GM10266 (cell line): ENCODE measurements at regions not wholly inside any gene's neighbourhood (a gene's known extent, or its start where the extent isn't known, plus 50 kb on each side); places are given as distances from the start of the nearest gene placed in this dataset.

Experiments
- DNase-seq: peaks from one replicate; pipeline ENCODE4 v3.0.0; 2012; ENCODE audit errors: extremely low spot score
- TF ChIP-seq, protein P1 (sequence below): IDR thresholded peaks from 2 replicates; pipeline ENCODE4 v1.5.1; 2012; ENCODE audit warnings: mild to moderate bottlenecking, low read depth; ENCODE audit not compliant: control insufficient read depth, insufficient read depth; ENCODE audit errors: missing control alignments

DNA sequence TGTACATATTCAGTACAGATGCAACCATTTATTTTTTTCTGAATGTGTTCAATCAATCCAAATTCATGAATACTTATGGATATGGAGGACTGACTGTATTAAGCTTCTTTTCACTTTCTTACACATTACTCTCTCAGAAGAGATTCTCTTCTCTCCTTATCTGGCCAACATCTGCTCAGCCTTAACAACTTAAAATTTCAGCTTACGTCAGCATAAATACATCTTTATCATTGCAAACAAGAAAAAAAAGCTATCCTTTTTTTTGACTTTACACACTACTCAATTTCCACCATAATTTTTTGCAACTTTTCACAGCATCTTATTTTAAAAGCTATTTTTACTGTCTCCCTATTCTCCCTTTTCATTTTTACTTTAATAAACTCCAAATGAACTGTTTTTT is 80.9 kb upstream of the POT1 start:
- DNase-seq, result no peak
- TF ChIP-seq, protein P1, sequence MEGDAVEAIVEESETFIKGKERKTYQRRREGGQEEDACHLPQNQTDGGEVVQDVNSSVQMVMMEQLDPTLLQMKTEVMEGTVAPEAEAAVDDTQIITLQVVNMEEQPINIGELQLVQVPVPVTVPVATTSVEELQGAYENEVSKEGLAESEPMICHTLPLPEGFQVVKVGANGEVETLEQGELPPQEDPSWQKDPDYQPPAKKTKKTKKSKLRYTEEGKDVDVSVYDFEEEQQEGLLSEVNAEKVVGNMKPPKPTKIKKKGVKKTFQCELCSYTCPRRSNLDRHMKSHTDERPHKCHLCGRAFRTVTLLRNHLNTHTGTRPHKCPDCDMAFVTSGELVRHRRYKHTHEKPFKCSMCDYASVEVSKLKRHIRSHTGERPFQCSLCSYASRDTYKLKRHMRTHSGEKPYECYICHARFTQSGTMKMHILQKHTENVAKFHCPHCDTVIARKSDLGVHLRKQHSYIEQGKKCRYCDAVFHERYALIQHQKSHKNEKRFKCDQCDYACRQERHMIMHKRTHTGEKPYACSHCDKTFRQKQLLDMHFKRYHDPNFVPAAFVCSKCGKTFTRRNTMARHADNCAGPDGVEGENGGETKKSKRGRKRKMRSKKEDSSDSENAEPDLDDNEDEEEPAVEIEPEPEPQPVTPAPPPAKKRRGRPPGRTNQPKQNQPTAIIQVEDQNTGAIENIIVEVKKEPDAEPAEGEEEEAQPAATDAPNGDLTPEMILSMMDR, result no peak

DNA sequence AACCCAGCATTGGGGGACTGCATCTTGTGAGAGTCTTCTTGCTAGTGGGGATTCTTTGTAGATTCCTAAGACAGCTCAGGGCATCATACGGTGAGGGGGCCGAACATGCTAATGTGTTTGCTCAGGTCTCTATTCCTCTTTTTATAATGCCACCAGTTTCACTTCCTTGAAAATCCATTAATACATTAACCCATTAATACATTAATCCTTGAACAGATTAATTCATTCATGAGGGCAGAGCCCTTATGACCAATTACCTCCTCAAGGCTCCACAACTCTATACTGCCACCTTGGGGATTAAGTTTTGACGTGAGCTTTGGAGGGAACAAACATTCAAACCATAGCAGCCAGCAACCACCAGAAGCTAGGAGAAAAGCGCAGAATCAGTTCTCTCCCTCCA is 67.2 kb upstream of the POT1 start:
- TF ChIP-seq, protein P1, result peak; percentile 33

DNA sequence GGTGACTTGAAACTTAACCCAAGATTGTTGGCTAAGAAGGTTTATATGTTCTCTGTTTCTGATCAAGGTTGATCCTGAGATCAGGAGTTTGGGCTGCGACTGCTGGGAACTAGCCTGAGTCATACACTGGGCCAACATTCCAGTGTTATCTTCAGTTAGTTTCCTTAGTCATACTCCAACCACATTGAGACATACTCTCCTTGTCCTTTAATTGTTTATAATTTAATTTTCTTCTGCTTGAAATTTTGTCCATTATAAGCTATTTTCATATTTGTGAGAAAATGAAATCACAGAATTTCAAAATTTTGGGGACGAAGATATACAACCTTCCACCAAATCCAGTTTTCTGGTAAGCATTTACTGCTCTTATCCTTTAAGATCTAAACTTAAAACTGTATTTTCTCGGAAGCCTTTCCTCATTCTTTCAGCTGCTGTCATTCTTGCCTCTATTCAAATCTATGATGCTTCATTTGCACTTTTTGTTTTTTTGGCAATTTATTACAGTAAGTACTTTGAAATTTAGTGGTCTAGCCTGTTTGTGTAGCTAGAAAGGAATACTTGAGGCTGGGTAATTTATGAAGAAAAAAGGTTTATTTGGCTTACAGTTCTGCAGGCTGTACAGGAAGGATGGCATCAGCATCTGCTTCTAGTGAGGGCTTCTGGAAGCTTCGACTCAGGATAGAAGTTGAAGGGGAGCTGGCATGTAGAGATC is 63.4 kb upstream of the POT1 start:
- no peak for DNase-seq
- TF ChIP-seq, protein P1, result no peak

More for the DNA sequence above, 67.2 kb upstream of the POT1 start:
- no peak for DNase-seq

DNA sequence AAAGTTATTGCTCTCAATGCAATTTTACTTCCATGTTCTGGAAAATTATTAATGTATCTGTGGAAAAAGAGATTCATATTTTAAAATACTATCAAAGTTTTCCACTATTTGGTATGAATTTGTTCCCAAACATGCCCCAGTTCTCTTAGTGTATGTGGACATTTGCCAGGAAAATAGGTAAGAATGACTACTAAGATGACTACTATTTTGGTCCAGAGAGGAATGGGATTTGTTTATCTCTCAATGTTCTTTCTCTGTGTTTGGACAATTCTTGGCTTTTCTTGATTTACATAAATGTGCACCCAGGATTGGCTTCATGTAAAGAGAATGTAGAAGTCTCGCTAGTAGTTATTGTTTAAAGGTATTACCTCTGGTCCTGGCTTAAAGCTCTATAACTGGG is 60.3 kb upstream of the POT1 start:
- no peak for DNase-seq
- TF ChIP-seq, protein P1, result no peak
